GM12891 (cell line): ENCODE measurements at regions not wholly inside any gene's neighbourhood (a gene's known extent, or its start where the extent isn't known, plus 50 kb on each side); places are given as distances from the start of the nearest gene placed in this dataset.

Source experiments
- POLR2A ChIP-seq: IDR thresholded peaks from 2 replicates; pipeline ENCODE4 v1.6.1; 2011; ENCODE audit warnings: low read depth, low read length, control low read depth
- POLR2AphosphoS5 ChIP-seq: IDR thresholded peaks from 2 replicates; pipeline ENCODE4 v1.6.1; 2011; ENCODE audit warnings: low read depth, low read length, control low read depth
- TAF1 ChIP-seq: IDR thresholded peaks from 2 replicates; pipeline ENCODE4 v1.6.1; 2011; ENCODE audit warnings: low read depth, low read length, control low read depth

GRCh38 chr9:81231011-81231410 is 458.3 kb downstream of the TLE1 start:
- no peak for TF ChIP-seq POLR2AphosphoS5
- no peak for TF ChIP-seq POLR2A
- no peak for TF ChIP-seq TAF1
